HG02840 (cell line): ENCODE measurements at regions not wholly inside any gene's neighbourhood (a gene's known extent, or its start where the extent isn't known, plus 50 kb on each side); places are given as distances from the start of the nearest gene placed in this dataset.

ENCODE experiments used
- ATAC-seq: cut with Tn5 transposase; IDR thresholded peaks from one replicate; pipeline ENCODE4 v1.9.1; 2021; ENCODE audit warnings: mild to moderate bottlenecking, moderate library complexity, moderate number of reproducible peaks; ENCODE audit not compliant: unreplicated experiment, low FRiP score

- no peak for ATAC-seq
Measured at GRCh38 chr3:72340056-72340455, 508.2 kb downstream of the SHQ1 start.

GRCh38 chr3:72339670-72340030 lies 508.6 kb downstream of the SHQ1 start:
- no peak for ATAC-seq

- ATAC-seq, result no peak
Measured at GRCh38 chr3:72338942-72339669, 509.1 kb downstream of the SHQ1 start.

DNA sequence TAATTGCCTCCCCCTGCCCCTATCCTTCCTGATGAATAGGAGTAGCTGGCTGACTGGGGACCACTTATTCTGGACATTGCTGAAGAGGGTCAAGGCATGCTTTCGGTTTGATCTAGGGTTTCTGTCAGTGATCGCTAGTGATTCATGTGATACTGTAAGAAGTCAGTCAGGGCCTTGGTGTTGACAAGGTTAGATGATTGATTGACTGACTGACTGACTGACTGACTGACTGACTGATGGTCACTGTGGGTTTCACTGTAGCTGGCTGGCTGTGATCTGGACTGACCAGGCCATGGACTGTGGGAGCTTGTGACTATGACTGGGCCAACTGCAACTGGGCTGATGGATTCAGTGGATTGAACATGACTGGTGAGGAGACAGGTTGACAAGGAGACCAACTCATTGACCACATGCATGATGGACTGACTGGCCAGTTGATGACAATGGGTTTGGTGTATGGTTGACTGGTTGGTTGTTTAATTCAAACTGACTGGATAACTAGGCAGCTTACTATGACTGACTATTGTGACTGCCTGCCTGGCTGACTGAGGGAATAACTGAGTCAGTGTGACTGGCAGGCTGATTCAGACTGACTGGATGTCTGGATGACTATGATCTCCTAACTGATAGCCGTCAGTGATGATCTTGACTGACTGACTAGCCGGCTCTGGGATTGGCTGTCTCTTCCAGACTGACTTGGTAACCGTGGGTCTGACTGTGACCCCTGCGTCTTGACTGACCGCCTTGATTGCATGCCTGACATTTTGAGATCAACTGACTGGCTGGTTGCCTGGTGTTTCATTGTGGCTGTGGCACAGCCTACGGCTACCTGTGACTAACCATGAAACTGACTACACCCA lies 509.9 kb downstream of the SHQ1 start:
- no peak for ATAC-seq

- no peak for ATAC-seq
Measured at GRCh38 chr3:72337480-72337855, 510.8 kb downstream of the SHQ1 start.

DNA sequence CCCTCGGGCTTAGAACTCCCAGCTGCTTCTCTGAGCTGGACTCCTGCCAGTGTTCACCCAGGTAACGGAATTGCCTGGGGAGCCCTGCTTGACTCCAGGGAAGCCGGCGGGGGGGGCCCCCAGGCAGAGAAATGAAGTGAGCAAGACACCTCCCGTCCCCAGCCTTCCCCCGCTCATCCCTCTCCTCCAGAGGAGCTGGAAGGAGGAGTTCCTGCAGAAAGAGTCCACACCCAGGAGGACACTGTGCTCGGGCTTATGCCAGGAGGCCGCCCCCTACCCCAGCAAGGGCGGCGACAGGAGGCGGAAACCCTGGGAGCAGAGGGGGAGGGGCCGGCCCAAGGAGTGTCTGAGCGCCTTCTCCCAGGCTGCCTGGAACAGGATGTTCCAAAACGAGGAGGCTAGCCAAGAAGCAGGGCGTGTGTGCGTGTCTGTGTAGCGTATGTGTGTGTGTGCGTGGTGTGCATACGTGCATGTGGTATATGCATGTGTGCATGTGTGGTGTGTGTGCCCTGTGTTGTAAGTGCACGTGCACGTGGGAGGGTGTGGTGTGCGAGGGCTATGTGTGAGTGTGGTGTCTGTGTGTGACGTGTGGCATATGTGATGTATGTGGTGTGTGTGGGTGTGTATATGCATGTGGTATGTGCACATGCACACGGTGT lies 511.3 kb downstream of the SHQ1 start:
- ATAC-seq, result no peak

GRCh38 chr3:72336114-72336651 lies 512.1 kb downstream of the SHQ1 start:
- no peak for ATAC-seq

DNA sequence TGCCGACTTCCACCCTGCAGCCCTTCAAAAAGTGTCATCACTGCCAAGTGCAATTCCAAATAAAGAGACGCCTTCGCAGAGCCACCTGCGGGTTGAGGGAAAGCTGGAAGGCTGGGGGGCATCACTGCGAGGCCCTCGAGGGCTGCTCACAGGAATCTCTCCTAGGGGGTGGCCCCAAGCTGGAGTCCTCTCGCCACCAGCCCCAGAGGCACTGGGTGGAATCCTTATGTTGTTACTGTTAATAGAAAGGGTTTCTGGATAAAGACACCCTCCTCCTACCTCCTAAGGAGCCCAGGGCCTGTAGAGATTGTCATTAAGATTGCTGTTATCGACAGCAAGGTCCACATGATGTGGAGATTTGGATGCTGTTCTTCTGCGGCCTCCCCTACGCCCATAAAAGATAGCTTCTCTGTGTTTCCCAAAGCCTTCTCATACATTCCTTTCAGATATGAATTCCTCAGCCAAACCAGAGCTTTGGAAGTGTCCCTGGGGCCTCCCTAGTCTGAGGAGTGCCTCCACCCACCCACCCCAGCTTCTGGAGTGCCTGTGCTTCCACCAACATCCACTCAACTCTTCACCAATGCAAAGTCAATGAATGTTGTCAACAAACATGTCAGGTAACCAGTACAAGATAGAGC lies 512.7 kb downstream of the SHQ1 start:
- ATAC-seq, result no peak

DNA sequence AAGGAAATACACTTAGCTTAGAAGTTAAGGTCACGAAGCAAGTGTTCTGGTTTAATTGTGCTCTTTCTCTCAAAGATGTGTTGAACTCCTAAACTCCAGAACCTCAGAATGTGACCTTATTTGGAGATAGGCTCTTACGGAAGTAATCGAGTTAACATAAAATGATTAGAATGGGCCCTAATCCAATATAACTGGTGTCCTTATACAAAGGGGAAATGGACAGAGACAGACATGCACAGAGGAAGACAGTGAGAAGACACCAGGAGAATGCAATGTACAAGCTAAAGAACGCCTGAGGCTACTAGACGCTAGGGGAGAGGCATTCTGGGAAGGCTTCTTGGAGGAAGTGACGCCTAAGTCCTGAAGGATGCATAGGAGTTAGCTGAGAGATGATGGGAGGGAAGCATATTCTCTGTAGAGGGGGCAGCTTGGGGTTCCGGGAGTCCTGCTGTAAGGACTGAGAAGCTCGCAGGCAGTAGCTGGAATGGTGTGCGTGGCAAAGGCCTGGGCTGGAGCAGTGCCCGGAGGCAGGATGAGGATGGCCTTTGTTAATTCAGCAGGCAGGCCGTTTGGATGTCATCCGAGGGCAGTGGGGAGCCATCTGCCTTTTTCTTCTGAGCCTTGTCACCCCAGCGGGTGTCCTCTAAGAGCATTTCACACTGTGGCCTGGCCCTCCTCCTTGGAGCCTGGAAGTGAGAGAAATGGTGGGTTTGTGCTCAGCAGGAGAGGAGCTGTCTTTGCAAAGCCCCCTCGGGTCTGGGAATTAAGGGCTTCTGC lies 513.4 kb downstream of the SHQ1 start:
- no peak for ATAC-seq

DNA sequence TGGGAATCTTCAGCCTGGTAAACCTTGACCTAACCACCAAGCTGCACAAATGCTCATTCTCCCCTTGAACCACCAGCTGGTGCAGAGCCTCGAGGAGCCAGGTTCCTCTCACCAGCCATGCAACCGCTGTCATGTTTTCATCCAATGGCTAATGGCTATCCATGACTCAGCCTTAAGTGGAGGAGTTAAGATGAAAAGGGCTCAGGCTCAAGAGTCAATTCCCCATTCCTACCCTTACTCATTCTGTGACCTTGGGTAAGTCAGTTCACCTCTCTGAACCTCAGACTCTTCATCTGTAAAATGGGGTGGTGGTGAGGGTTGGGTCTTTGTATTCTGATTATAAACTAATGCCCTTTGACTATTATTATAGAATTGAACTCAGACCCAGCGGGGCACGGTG lies 515.6 kb downstream of the SHQ1 start:
- no peak for ATAC-seq

DNA sequence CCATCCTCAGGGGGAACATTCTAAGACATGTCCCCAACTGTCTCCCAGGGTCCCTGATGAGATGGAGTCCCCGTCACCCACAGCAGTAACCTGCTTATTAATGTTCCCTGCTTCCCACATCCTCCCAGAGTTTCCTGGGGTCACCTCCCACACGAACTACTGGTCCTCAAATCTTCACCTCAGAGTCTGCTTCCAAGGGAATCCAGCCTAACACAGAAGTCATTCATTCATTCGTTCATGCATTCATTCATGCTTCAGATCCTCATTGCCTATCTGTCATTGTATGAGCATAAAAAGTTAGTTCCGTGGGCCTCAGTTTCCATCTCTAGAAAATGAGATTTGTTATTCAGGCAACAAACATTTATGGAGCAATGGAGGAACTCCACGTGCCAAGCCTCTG lies 516.2 kb downstream of the SHQ1 start:
- ATAC-seq, result no peak

- no peak for ATAC-seq
Measured at GRCh38 chr3:72331076-72331475, 517.2 kb downstream of the SHQ1 start.

DNA sequence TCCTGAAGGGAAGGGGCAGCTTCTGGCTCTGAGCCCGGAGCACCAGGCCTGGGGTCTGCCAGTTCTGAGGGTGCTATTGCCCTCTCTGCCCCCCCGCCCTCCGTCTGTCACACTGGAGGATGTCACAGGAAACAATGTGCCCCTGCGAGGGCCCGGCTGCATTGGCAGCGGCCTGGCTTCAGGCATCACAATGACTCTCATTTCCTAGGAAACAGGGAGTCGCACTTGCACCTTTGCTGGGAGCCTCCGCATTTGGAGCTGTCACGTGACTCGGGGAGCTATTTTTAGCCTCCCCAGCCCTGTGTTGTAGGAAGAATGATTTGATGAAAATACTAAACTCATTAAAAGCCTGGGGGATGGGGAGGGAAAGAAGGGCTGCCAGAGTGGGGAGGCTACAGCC lies 518.9 kb downstream of the SHQ1 start:
- no peak for ATAC-seq

- no peak for ATAC-seq
Measured at GRCh38 chr3:72328755-72329277, 519.4 kb downstream of the SHQ1 start.

DNA sequence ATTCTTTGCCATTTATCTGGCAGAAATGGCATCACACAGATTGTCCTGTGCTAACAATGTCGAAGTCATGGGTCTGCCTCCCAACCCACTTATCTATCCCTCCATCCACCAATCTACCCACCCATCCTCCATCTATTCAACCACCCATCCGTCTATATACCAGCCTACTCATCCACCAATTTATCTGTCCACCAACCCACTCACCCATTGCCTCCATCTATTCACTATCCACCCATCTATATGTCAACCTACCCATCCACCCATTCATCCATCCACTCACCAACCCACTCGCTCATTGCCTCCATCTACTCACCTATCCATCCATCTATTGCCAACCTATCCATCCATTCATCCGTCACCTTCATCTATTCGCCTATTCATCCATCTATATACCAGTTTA lies 521.2 kb downstream of the SHQ1 start:
- ATAC-seq, result no peak

GRCh38 chr3:72324253-72324811 lies 523.9 kb downstream of the SHQ1 start:
- no peak for ATAC-seq

DNA sequence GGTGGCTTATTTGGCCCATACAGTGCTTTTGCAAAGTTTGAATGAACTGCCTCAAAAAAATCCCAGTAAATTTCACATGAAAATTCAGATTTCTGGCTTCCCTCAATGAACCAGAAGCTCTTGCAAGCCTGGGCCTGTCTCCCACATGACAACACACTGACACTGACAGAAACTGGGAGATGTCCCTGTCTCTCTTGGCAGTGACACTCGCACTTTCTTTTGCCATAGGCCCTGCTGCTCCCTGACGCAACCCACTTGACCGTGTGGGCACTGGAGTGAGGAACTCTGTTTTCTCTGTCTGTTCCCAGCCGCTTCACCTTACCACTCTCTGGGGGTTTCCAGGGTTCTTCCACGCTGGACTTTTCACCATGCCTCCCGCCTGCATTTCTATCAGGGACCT lies 524.5 kb downstream of the SHQ1 start:
- ATAC-seq, result no peak

DNA sequence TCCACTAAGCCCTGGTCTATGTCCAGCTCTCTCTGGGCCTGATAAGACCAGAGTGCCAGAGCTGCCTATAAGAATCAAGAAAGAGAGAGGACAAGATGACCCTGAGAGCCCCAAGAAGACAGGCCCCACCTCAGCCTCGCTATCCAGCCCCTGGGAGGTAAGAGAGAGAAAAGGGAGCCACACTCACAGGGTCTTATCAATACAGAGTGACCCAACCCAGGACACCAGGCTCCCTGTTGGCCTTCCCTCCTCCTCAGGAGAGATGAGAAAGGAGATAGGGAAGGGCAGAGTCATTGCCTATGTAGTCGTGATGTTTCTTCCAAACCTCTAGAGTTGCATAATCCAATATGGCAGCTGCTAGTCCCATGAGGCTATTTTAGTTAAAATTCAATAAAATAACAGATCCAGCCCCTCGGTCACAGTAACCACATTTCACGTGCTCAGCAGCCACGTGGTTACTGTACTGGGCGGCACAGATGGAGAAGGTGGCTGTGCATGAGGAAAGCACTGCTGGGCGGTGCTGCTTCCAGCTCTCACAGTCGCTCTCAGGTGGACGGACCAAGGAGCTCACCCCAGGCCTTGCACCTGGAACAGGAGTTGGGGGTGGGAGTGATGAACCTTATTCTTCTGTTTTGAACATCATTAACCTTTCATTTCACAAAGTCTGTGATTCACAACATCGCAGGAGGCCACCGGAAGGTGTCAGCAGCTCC lies 525.8 kb downstream of the SHQ1 start:
- ATAC-seq, result no peak

- ATAC-seq, result no peak
Measured at GRCh38 chr3:72320955-72321303, 527.3 kb downstream of the SHQ1 start.
